Embryonic facial prominence (tissue), 1 donor: ENCODE measurements at regions not wholly inside any gene's neighbourhood (a gene's known extent, or its start where the extent isn't known, plus 50 kb on each side); places are given as distances from the start of the nearest gene placed in this dataset.

ENCODE experiments used
- DNase-seq: peaks from one replicate; pipeline ENCODE4 v3.0.0-alpha.2; 2016; ENCODE audit errors: extremely low spot score

- DNase-seq = no peak
Measured at GRCh38 chr3:189117087-189117486, 54.7 kb upstream of the TPRG1 start.

- DNase-seq = no peak
Measured at GRCh38 chr3:189118896-189119295, 52.9 kb upstream of the TPRG1 start.

DNA sequence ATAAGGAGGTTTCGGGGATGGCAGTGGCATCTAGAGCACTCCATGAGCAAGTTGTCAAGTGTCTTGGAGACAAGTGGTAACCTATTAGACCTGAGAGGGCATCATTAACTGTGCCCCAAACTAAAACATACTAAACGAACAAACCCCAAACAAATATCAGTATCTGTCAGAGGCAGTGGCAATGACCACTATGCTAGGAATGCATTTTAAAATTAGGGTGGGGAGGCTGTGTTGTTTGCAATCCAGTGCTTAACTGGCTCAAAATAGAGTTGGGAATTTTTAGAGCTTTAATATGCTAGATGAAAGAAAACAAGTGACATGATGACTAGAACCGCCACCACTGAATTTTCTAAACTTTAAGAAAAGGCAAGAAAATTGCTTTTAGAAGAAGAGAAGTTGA, 51.8 kb upstream of the TPRG1 start:
- DNase-seq = no peak

DNA sequence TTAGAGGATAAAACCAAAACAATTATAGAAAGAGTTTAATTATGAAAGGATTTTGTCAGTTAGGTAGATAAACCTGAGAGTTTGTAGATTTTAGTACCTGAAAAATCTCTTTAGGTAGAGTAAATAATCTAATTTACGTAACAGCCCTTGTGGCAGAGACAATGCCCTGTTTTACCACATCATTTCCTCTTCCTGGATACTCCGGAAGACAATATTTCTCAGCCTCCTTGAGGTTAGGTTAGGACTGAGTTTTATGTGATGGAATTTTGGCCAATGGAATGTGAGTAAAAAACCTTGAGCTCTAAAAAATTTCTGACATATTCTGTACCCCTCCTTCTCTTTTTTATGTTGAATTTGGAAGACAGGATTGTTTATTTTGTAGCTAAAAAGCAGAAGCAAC, 50.7 kb upstream of the TPRG1 start:
- DNase-seq = no peak
